Astrocyte (in vitro differentiated cells and primary cell): ENCODE measurements at regions not wholly inside any gene's neighbourhood (a gene's known extent, or its start where the extent isn't known, plus 50 kb on each side); places are given as distances from the start of the nearest gene placed in this dataset.

Experiments
- DNase-seq: peaks from one replicate; pipeline ENCODE4 v3.0.0-alpha.2; 2010; ENCODE audit warnings: low read depth
- FAIRE-seq: peaks from 2 replicates; lab custom pipeline; 2011; peaks lifted over from hg19 to GRCh38; lab: Jason Lieb, UNC
- H2AFZ ChIP-seq: 2 replicates; pipeline ENCODE4 v1.6.0; 2012; ENCODE audit warnings: low read depth, low read length, inconsistent platforms
- H3K27ac ChIP-seq: 2 replicates; pipeline ENCODE4 v1.5.1; 2011; ENCODE audit warnings: low read depth, low read length, inconsistent platforms
- H3K27me3 ChIP-seq: 2 replicates; pipeline ENCODE4 v1.6.0; 2011; ENCODE audit warnings: low read length, inconsistent platforms; ENCODE audit not compliant: insufficient read depth
- H3K36me3 ChIP-seq: 2 replicates; pipeline ENCODE4 v1.5.1; 2011; ENCODE audit warnings: low read length, inconsistent platforms; ENCODE audit not compliant: insufficient read depth
- H3K4me1 ChIP-seq: 2 replicates; pipeline ENCODE4 v1.5.1; 2011; ENCODE audit warnings: low read length, inconsistent platforms; ENCODE audit not compliant: insufficient read depth
- H3K4me2 ChIP-seq: 2 replicates; pipeline ENCODE4 v1.6.0; 2012; ENCODE audit warnings: low read length, inconsistent platforms
- H3K4me3 ChIP-seq: 2 replicates; pipeline ENCODE4 v1.5.1; 2011; ENCODE audit warnings: low read depth, mild to moderate bottlenecking, low read length, inconsistent platforms; ENCODE audit not compliant: insufficient read depth
- H3K79me2 ChIP-seq: 2 replicates; pipeline ENCODE4 v1.6.0; 2012; ENCODE audit warnings: mild to moderate bottlenecking, low read length, inconsistent platforms; ENCODE audit not compliant: insufficient read depth
- H3K9ac ChIP-seq: 2 replicates; pipeline ENCODE4 v1.6.0; 2012; ENCODE audit warnings: mild to moderate bottlenecking, low read length, inconsistent platforms
- H3K9me3 ChIP-seq: 2 replicates; pipeline ENCODE4 v1.5.1; 2012; ENCODE audit warnings: low read depth, mild to moderate bottlenecking, low read length, inconsistent platforms; ENCODE audit not compliant: insufficient read depth
- H4K20me1 ChIP-seq: 2 replicates; pipeline ENCODE4 v1.6.0; 2012; ENCODE audit warnings: low read length, inconsistent platforms; ENCODE audit not compliant: insufficient read depth
- H3K27ac Mint-ChIP-seq: one replicate; pipeline ENCODE4 v1.8.0; 2021; ENCODE audit warnings: mild to moderate bottlenecking, mixed read lengths; ENCODE audit not compliant: unreplicated experiment
- H3K27me3 Mint-ChIP-seq: one replicate; pipeline ENCODE4 v1.8.0; 2021; ENCODE audit warnings: low read depth, mixed read lengths; ENCODE audit not compliant: unreplicated experiment
- H3K36me3 Mint-ChIP-seq: one replicate; pipeline ENCODE4 v1.8.0; 2021; ENCODE audit warnings: low read depth, mixed read lengths; ENCODE audit not compliant: unreplicated experiment
- H3K4me1 Mint-ChIP-seq: one replicate; pipeline ENCODE4 v1.8.0; 2021; ENCODE audit warnings: low read depth, mixed read lengths; ENCODE audit not compliant: unreplicated experiment
- H3K4me3 Mint-ChIP-seq: one replicate; pipeline ENCODE4 v1.8.0; 2021; ENCODE audit warnings: mild to moderate bottlenecking, moderate library complexity, mixed read lengths; ENCODE audit not compliant: unreplicated experiment
- H3K9me3 Mint-ChIP-seq: one replicate; pipeline ENCODE4 v1.8.0; 2021; ENCODE audit warnings: mild to moderate bottlenecking, mixed read lengths; ENCODE audit not compliant: unreplicated experiment
- EZH2 ChIP-seq: IDR thresholded peaks from 2 replicates; pipeline ENCODE4 v1.6.1; 2012; ENCODE audit warnings: mild to moderate bottlenecking, low read length, inconsistent platforms; ENCODE audit not compliant: insufficient read depth
- TF ChIP-seq, protein P1 (sequence below): IDR thresholded peaks from 2 replicates; pipeline ENCODE4 v1.5.1; 2011; ENCODE audit warnings: low read depth, mild to moderate bottlenecking, inconsistent platforms, low read length, moderate library complexity; ENCODE audit not compliant: insufficient read depth

DNA sequence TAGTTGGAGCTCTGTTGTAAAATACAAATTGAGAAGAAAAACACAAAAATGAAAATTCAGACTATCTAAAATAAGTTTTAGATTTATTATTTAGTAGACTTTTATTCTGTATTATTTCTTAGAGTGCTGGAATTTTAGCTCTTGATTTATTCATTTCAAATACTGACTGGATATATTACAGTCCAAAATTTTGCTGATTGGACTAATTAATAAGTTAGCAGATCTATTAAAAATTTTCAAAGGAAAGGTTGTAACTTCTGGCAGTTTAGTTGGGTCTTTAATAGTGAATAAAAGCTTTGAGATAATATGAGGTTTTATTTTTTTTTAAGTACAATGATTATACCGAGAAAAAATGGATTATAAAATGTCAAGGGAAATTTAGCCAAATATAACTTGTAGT is 1224.9 kb upstream of the SPRY2 start:
- no peak overlapping the region for H3K4me3 Mint-ChIP-seq
- Histone ChIP-seq H2AFZ (no peak overlapping the region), H3K79me2 (no peaks in the 10 kb centered on the region), H3K27me3 (no peaks in the 10 kb centered on the region), H4K20me1 (no peaks in the 10 kb centered on the region), H3K4me2 (no peak overlapping the region), H3K9me3 (no peaks in the 10 kb centered on the region), H3K36me3 (no peaks in the 10 kb centered on the region), H3K27ac (no peak overlapping the region), H3K9ac (no peak overlapping the region), H3K4me1 (no peaks in the 10 kb centered on the region), H3K4me3 (no peak overlapping the region)
- H3K4me1 Mint-ChIP-seq, result no peaks in the 10 kb centered on the region
- DNase-seq (no peak), FAIRE-seq (no peak)
- no peaks in the 10 kb centered on the region for H3K36me3 Mint-ChIP-seq
- H3K9me3 Mint-ChIP-seq, result no peaks in the 10 kb centered on the region
- no peak overlapping the region for H3K27ac Mint-ChIP-seq
- H3K27me3 Mint-ChIP-seq, result no peaks in the 10 kb centered on the region
- TF ChIP-seq, protein P1, sequence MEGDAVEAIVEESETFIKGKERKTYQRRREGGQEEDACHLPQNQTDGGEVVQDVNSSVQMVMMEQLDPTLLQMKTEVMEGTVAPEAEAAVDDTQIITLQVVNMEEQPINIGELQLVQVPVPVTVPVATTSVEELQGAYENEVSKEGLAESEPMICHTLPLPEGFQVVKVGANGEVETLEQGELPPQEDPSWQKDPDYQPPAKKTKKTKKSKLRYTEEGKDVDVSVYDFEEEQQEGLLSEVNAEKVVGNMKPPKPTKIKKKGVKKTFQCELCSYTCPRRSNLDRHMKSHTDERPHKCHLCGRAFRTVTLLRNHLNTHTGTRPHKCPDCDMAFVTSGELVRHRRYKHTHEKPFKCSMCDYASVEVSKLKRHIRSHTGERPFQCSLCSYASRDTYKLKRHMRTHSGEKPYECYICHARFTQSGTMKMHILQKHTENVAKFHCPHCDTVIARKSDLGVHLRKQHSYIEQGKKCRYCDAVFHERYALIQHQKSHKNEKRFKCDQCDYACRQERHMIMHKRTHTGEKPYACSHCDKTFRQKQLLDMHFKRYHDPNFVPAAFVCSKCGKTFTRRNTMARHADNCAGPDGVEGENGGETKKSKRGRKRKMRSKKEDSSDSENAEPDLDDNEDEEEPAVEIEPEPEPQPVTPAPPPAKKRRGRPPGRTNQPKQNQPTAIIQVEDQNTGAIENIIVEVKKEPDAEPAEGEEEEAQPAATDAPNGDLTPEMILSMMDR, result no peak
- TF ChIP-seq EZH2, result no peak

DNA sequence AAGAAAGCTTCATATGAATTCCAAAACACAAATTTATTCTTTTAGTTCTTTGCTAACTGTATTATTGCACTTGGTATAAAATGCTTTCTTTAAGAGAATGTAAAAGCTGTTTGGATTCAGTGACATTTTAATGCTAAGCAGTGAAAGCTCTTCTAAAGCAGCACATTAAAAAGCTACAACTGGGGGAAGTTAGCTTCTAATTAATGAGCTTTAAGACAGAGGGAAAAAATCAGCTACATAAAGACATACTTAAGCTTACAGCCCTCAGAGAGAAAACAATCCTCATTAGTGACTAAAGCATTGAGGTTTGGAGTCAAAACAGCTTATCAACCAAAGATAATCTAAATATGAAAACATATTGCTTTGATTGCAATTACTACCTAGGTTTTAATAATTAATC is 1222.2 kb upstream of the SPRY2 start:
- Histone ChIP-seq H3K27ac (no peak overlapping the region), H3K9ac (no peak overlapping the region), H3K9me3 (no peaks in the 10 kb centered on the region), H3K79me2 (no peaks in the 10 kb centered on the region), H3K36me3 (no peaks in the 10 kb centered on the region), H3K4me3 (no peak overlapping the region), H2AFZ (no peak overlapping the region), H3K27me3 (no peaks in the 10 kb centered on the region), H4K20me1 (no peaks in the 10 kb centered on the region), H3K4me2 (no peak overlapping the region), H3K4me1 (no peaks in the 10 kb centered on the region)
- H3K4me3 Mint-ChIP-seq, result no peak overlapping the region
- no peak for FAIRE-seq
- H3K27me3 Mint-ChIP-seq, result no peaks in the 10 kb centered on the region
- no peaks in the 10 kb centered on the region for H3K36me3 Mint-ChIP-seq
- H3K27ac Mint-ChIP-seq, result no peak overlapping the region
- DNase-seq, result no peak
- TF ChIP-seq, protein P1, result no peak
- TF ChIP-seq EZH2, result no peak
- no peaks in the 10 kb centered on the region for H3K9me3 Mint-ChIP-seq
- no peaks in the 10 kb centered on the region for H3K4me1 Mint-ChIP-seq

DNA sequence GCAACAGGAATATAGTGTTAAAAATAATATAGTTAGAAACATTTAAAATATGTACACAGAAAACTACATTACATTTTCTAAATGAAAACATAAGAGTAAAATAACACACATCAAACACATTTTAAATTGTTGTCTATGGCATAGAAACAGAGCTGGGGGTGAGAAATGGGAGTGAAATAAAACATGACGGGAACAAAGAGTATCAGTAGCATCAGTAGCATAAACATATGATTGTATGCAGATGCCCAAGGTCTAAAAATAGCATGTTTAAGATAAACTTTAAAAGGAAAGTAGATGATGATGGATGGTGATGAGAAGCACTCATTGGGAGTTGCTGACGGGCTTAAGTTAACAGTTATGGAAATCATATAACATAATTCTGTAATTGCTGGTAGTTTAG is 1221.7 kb upstream of the SPRY2 start:
- no peak for DNase-seq
- Histone ChIP-seq H3K4me3 (no peak overlapping the region), H3K27me3 (no peaks in the 10 kb centered on the region), H3K27ac (no peak overlapping the region), H4K20me1 (no peaks in the 10 kb centered on the region), H2AFZ (no peak overlapping the region), H3K9ac (no peak overlapping the region), H3K4me1 (no peaks in the 10 kb centered on the region), H3K79me2 (no peaks in the 10 kb centered on the region), H3K4me2 (no peak overlapping the region), H3K9me3 (no peaks in the 10 kb centered on the region), H3K36me3 (no peaks in the 10 kb centered on the region)
- Mint-ChIP-seq H3K4me1 (no peaks in the 10 kb centered on the region), H3K27me3 (no peaks in the 10 kb centered on the region), H3K9me3 (no peaks in the 10 kb centered on the region), H3K27ac (no peak overlapping the region), H3K4me3 (no peak overlapping the region), H3K36me3 (no peaks in the 10 kb centered on the region)
- TF ChIP-seq, protein P1, result no peak
- no peak for TF ChIP-seq EZH2
- no peak for FAIRE-seq
